HG02678 (cell line): ENCODE measurements at regions not wholly inside any gene's neighbourhood (a gene's known extent, or its start where the extent isn't known, plus 50 kb on each side); places are given as distances from the start of the nearest gene placed in this dataset.

Experiments used
- ATAC-seq: cut with Tn5 transposase; IDR thresholded peaks from one replicate; pipeline ENCODE4 v1.9.1; 2021; ENCODE audit warnings: mild to moderate bottlenecking, moderate library complexity; ENCODE audit not compliant: unreplicated experiment

DNA sequence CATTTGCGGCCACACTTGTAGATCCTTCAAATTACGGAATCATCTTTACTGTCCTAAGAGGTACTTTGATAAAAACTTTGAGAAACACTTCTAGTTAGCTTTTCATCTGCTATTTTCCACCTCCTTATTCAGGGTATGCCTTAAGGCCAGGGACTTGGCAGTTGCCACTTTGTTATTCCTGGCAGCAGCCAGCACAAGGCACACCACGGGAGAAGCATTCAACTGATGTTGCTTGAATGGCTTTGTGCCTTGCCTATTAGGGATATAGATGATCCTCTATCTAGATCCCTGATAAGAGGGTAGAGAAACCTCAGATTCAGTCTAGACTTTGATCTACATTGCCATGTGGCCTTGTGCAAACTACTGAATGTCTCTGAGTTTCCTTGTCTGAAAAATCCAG is 70.3 kb upstream of the EPHA4 start:
- ATAC-seq = no peak

DNA sequence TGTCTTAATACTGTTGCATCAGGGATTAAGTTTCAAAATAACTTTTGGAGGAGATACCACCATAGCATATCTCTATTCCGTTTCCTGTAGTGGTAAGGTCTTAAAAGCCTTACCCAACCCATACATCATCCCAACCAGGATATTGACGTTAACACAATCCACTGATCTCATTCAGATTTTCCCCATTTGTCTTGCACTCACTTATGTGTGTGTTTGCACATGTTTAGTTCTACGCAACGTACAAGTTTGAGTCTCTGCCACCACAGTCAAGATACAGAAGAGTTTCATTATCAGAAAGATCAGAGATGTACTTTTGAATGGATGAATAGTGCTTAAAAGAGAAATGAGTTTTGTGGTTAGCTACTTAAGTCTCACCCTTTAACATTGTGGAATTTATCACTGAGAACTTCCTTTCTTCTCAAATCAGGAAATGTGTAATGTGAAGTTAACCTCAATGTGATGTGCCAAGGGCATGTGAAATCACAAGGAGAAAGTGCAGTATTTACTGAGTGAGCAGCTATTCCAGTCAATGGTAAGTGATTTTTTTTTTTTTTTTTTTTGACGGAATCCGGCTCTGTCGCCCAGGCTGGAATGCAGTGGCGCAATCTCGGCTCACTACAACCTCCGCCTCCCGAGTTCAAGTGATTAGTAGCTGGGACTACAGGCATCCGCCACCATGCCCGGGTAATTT is 69.2 kb upstream of the EPHA4 start:
- no peak for ATAC-seq

DNA sequence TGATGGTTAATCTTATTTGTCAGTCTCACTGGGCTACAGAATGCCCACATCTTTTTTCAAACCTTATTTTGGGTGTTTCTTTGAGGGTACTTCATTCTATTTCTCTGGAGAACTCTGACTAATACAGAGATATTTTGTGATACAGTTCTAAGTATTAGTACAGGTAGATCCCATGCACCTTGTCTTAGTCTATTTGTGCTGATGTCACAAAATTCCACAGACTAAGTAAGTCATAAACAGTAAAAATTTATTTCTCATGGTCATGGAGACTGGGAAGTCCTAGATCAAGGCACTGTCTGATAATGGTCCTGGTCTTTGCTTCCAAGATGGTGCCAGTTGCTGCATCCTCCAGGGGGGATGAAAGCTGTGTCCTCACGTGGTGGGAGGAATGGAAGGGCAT is 68.6 kb upstream of the EPHA4 start:
- no peak for ATAC-seq

DNA sequence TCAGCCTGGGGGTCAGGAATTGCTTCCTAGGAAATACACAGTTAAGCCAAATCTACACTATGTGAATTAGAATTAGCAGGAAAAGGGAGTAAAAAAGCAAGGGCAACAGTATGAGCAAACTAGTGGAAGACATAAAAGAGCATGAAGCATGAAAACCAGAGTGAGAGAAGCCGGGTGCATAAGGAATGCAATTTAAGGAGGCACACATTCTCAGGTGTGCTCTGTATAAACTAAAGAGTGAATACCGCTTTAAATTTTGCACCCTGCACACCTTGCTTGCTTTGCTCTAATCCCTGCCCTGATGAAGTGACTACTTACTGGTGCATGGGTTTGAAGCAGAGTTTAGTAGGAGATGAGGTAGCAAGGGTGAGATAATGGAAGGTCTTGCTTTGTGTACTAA is 65.7 kb upstream of the EPHA4 start:
- no peak for ATAC-seq

DNA sequence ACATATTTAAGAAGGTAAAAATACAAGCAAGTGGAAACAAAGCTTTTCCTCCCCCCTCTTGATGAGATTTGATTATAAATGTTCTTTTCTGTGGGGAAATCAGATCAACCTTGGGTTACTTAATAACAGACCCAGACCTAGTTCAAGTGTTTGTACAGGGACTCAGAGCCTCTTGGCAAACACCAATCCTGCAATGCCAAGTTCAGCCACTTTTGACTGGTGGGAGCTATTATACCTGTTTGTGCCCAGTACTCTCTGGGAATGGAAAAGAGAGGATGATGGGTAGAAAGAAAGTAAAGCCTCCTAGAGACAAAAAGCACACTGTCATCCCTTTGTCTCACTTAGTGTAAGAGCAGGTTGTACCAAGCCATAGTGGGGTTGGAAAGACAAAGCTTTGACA is 63.8 kb upstream of the EPHA4 start:
- no peak for ATAC-seq

DNA sequence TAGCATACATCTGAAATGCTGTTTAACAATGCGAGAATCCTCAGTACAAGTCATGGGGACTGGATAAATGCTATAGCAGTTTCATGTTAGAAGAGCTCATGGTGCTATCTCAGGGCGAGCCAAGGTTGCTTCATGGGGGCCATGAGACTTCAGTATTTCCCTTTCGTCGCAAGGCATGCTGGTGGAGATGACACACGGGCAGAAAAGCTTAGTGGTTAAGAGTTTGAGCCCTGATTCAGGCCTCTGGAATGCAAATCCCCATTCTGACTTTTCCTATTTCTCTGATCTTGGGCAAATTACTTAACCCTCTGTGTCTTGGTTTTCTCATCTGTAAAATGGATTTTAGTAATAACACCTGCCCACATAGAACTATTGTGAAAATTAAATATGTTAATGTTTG is 57.4 kb upstream of the EPHA4 start:
- ATAC-seq = no peak

DNA sequence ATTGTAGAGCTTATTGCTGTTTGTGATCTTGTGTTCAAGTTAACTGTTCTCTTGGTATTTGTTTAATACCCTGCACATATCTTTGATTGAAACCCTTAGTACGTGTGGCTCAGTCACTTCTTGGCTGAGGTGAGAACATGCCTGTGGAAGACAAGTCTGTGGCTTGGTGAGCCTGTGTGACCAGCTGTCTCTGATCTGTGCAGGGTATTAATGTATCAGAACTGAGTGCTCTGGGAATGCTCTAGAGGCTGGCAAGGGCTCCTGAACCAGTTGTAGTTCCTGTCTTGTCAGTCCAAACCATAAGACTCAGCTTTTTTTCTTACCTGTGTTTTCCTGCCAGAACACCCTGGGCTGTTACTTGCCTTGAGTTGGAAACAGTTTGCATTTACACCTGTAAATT is 52.4 kb upstream of the EPHA4 start:
- no peak for ATAC-seq
